NCI-H460 (cell line): ENCODE measurements at regions not wholly inside any gene's neighbourhood (a gene's known extent, or its start where the extent isn't known, plus 50 kb on each side); places are given as distances from the start of the nearest gene placed in this dataset.

Experiments used
- DNase-seq: peaks from one replicate; pipeline ENCODE4 v3.0.0-alpha.2; 2016; ENCODE audit warnings: low read depth; ENCODE audit errors: extremely low read depth

- no peak for DNase-seq
These were observed 1400.8 kb upstream of the TENM4 start for GRCh38 chr11:80841675-80842074.

- no peak for DNase-seq
These were observed 1397.3 kb upstream of the TENM4 start for GRCh38 chr11:80838153-80838552.

GRCh38 chr11:80837051-80837450 lies 1396.2 kb upstream of the TENM4 start:
- no peak for DNase-seq

DNA sequence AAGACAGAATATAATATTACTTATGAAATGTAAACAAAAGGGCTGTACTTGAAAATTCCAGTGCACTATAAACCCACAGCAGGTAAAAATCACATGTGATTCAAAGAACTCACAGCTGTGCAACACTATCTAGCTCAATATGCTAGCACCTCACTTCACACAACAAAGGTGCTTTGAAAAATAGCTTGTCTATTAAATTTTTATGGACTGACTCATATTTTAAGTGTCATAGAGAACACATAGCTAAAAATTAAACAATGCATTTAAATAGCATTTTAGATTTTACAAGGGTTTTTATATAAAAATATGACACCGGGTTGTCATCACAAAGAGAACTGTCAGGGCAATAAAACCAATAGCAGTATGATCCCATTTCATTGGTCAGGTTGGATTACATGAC lies 1390.5 kb upstream of the TENM4 start:
- no peak for DNase-seq

DNA sequence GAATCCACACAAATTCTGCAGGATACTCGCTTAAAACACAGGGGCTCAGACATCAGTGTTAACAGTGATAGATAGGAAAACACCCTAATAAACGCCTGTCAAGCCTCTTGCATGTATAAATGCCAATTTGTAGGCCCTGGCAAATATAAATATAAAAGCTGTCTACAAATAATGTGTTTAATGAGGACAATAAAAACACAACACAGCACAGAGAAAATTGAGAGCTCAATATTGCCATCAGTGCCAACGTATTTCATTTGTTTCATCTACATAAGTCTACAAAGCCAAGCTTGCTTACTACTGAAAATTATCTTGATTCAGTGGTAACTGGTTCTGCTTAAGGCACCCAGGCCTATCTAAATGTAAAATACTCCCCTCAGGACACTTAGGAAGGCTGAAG lies 1387.0 kb upstream of the TENM4 start:
- no peak for DNase-seq

- no peak for DNase-seq
These were observed 1386.0 kb upstream of the TENM4 start for GRCh38 chr11:80826808-80827207.

GRCh38 chr11:80822308-80822707 lies 1381.5 kb upstream of the TENM4 start:
- DNase-seq, result no peak

- no peak for DNase-seq
These were observed 1378.4 kb upstream of the TENM4 start for GRCh38 chr11:80819271-80819670.

GRCh38 chr11:80816966-80817365 lies 1376.1 kb upstream of the TENM4 start:
- DNase-seq, result no peak

DNA sequence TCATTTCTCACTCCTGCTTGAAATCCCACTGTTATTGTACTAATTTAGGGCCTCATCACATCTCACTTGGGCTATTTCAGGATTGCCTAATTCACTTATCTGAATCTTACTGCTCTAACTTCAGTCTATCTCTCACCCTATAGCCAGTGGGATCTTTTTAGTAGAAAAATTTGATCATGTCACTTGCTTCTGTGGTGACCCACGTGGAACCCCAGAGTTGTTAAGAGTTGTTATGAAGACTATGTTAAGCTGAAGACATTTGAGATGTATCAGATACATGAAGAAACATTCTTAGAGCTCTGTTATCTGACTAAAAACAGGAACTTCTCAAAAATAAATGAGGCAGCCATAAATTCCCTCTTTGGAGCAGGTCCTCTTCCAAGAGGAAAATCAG lies 1375.6 kb upstream of the TENM4 start:
- DNase-seq, result no peak

GRCh38 chr11:80815752-80816453 lies 1375.1 kb upstream of the TENM4 start:
- DNase-seq, result no peak

DNA sequence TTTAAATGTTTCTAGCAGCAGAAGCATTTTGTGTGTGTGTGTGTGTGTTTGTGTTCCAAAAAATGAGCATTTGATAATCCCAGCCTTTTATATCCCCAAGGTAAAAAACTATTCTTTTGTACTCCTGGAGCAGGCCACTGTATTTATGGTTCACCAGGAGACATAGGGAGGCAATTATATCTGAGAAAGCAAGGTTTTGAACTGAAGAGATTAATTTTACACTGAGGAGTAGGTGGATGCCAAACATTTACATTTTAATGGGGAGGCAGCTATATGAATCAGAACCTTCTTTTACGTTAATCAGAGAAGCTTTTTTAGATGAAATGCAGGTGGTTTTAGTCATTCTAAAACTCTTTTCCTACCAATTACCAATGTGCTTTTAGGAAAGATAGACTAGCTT lies 1374.0 kb upstream of the TENM4 start:
- no peak for DNase-seq

GRCh38 chr11:80810695-80811094 lies 1369.9 kb upstream of the TENM4 start:
- DNase-seq, result no peak

DNA sequence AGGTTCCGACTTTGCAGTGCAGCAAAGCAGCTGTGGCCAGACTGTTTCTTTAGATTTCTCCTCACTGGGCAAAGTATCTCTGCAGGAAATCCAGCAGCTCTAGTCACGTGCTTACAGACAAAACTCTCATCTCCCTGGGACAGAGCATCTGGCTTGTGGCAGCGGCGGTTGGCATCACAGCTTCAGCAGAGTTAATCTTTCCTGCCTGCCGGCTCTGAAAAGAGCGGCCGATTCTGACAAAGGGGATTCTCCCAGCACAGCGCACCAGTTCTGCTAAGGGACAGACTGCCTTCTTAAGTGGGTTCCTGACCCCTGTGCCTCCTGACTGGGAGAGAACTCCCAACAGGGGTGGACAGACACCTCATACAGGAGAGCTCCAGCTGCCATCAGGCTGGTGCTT lies 1357.3 kb upstream of the TENM4 start:
- no peak for DNase-seq

- DNase-seq, result no peak
These were observed 1342.7 kb upstream of the TENM4 start for GRCh38 chr11:80783561-80783960.

DNA sequence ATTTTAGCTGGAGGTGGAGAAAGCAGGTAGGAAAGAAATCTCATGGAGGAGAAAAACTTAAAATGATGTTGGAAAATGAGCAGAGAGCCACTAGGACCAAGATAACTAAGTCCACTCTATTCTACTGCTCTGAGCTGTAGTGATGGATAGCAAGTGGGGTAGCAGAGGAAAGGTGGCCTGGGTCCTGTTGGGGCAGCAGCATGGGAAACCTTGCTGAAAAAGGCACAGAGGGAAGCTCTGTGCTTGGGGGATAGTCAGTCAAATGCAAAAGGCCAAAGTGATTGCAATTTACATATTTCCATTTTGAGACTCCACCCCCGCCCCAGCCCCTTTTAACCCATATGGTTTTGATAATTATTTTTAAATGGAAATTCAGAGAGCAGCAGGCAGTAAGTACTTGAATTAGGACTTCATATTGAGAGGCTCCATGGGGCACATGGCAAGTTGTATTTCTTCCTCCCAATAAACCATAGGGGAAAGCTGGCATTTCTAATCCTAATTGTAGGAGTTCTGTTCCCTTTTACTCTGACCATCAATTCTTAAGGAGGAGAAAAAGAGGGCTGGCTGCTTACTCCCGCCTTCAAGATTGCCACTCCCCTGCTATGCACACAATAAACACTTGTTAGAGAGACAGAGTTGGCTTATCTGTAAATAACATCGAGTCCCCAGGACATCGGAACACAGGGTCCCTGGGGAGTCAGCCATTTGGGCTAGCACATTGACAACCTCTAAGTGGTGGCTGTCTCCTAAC lies 1341.5 kb upstream of the TENM4 start:
- no peak for DNase-seq

DNA sequence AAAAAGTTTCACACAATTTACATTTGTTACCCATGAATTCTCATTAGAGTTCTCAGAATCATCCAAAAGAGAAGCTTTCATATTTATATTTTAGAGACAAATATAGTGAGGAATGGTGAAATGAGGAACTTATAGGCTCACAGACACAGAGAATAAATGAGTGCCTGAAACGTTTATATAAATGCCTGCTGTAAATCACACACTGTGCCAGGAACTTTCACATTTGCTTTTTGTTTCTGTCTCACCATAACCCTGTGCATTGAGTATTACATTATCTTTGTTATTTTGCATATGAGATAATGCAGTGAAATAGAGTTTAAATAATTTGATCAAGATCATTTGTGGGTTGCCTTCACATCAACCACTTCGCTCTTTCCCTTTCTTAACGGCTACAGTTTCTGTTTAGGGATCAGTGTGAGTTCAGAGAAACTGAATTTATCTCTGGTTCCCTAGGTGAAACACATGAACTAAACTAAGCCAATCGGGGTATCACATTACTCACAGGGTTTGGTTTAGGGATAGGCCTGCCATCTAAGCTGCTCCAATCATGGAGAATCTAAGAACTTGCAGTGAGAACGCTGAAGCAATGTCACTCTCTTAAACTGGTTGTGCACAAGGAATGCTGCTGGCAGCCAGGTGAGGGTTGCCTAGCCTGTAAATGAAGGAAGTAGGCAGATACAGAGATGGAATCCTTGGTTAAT lies 1339.2 kb upstream of the TENM4 start:
- no peak for DNase-seq

- no peak for DNase-seq
These were observed 1338.1 kb upstream of the TENM4 start for GRCh38 chr11:80778941-80779340.

DNA sequence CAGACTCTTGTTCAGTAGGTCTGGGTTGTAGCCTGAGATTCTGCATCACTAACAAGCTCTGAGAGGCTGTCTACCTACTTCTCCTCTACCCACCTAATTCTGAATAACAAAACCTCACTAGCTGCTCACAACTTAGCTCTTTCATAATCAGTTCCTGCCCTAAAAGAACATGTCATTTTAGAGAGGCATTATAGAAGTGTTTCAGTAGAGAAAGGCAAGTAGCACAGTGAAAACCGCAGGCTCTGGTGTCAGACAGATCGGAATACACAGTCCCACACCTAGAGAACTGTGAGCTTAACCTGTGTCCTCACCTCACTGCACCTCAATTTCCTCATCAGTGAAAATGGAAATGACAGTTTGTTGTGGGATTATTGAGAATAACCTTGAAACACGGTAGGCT lies 1337.6 kb upstream of the TENM4 start:
- DNase-seq, result no peak

DNA sequence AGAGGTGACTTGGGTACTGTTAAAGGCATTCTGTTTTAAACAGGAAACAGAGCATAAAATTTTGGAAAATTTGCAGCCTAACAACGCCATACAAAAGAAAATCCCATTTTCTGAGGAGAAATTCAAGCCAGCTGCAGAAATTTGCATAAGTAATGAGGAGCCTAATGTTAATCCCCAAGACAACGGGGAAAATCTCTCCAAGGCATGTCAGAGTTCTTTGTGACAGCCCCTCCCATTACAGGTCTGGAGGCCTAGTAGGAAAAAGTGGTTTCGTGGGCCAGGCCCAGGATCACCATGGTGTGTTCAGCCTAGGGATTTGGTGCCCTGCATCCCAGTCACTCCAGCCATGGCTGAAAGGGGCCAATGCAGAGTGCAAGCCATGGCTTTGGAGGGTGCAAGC lies 1333.1 kb upstream of the TENM4 start:
- DNase-seq, result no peak

GRCh38 chr11:80771017-80771416 lies 1330.2 kb upstream of the TENM4 start:
- no peak for DNase-seq

DNA sequence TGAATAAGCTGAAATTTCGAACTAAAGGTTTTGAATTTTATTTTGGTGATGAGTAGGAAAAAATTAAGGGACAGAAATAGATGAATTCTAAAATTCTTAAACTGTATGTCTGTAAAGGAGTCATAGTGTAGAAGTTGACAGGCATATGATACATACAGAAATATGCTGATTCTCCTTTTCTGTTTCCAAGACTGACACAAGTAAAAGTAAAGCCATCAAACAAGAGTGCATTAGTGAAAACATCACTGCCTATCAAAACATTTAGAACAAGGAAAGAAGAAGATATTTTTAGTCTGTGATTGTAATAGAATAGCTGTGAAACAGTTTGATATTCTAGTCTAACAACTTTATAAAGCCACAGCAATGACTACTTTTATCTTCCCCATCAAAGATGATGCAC lies 1318.0 kb upstream of the TENM4 start:
- no peak for DNase-seq
